ENCODE measurements at regions not wholly inside any gene's neighbourhood (a gene's known extent, or its start where the extent isn't known, plus 50 kb on each side); places are given as distances from the start of the nearest gene placed in this dataset.
"Not testable (repeated sequence)": the region's sequence is repeated elsewhere in the genome, so short reads cannot be mapped to it uniquely, and the experiment has no call there.

GRCh38 chrX:63242689-63243088 lies 108.4 kb downstream of the SPIN4 start:
- not testable (repeated sequence) for TF ChIP-seq CTCF (IDR thresholded peaks at IDR 0.05; ENCODE audit: borderline replicate concordance, extremely low read depth, low read length, poor library complexity, severe bottlenecking); EZH2 (IDR thresholded peaks at IDR 0.05; ENCODE audit: borderline replicate concordance, low read depth, low read length, severe bottlenecking)

All from DND-41 (cell line).